ENCODE measurements at regions not wholly inside any gene's neighbourhood (a gene's known extent, or its start where the extent isn't known, plus 50 kb on each side); places are given as distances from the start of the nearest gene placed in this dataset.

DNA sequence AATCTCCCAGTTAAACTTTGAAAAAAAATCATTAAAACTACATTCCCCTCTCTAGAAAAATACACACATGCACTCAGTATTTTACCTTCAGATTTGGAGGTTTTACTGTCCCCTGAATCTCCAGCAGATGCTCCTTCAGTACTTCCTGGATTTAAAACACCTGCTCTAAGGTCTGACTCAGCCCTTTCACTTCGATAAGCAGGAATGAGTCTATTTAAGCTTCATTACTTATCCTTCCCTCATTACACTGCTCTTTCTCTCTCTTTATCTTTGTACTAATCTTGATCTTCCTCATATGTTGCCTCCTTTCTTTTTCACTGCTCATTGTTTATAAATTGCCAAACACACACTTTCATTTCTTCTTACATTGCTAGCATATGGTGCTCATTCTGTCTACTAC is 443.9 kb downstream of the DIPK2A start:
- Mint-ChIP-seq H3K27ac (ENCODE audit: low read depth, unreplicated experiment) (no peak overlapping the region), H3K27me3 (ENCODE audit: insufficient read depth, unreplicated experiment) (no peaks in the 10 kb centered on the region), H3K9me3 (ENCODE audit: unreplicated experiment) (peaks cover 6% of the 10 kb centered on the region), H3K4me3 (ENCODE audit: unreplicated experiment) (no peak overlapping the region), H3K36me3 (ENCODE audit: insufficient read depth, unreplicated experiment) (no peaks in the 10 kb centered on the region), H3K4me1 (ENCODE audit: insufficient read depth, unreplicated experiment) (peaks cover 6% of the 10 kb centered on the region)
- no TSS peak for BruUV-seq (replicated peaks)
- TF ChIP-seq, protein P1, sequence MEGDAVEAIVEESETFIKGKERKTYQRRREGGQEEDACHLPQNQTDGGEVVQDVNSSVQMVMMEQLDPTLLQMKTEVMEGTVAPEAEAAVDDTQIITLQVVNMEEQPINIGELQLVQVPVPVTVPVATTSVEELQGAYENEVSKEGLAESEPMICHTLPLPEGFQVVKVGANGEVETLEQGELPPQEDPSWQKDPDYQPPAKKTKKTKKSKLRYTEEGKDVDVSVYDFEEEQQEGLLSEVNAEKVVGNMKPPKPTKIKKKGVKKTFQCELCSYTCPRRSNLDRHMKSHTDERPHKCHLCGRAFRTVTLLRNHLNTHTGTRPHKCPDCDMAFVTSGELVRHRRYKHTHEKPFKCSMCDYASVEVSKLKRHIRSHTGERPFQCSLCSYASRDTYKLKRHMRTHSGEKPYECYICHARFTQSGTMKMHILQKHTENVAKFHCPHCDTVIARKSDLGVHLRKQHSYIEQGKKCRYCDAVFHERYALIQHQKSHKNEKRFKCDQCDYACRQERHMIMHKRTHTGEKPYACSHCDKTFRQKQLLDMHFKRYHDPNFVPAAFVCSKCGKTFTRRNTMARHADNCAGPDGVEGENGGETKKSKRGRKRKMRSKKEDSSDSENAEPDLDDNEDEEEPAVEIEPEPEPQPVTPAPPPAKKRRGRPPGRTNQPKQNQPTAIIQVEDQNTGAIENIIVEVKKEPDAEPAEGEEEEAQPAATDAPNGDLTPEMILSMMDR (IDR thresholded peaks at IDR 0.05; ENCODE audit: unreplicated experiment): no peak
- intact Hi-C loops (cut with micrococcal nuclease): no loop called here
- CTCF ChIA-PET: no interaction called here
- POLR2A ChIA-PET: no interaction called here
- DNase-seq (ENCODE audit: unreplicated experiment): no peak

DNA sequence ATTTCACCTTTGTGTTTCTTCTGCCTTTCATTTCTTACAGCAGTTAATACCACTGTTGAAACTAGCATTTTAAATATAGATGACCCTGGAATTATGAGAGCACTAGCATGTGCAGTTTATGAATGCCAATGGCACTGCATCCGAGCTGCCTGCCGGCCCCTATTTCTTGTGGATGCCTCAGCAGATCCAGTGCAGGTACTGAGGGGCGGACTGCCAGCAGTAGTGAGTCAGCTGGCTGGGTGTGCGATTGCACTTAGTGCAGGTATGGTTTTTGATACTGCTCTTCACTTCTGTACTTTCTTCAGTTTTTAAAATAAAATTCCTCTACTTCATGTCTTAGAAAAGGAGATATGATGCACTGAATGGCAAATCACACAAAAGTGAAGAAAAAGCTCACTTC is 453.0 kb downstream of the DIPK2A start:
- ChIA-PET CTCF (no interaction called here), POLR2A (no interaction called here)
- no TSS peak for BruUV-seq (replicated peaks)
- TF ChIP-seq, protein P1 (IDR thresholded peaks at IDR 0.05; ENCODE audit: unreplicated experiment): no peak
- intact Hi-C loops (cut with micrococcal nuclease): no loop called here
- no peaks in the 10 kb centered on the region for H3K4me1 Mint-ChIP-seq (ENCODE audit: insufficient read depth, unreplicated experiment)
- no peaks in the 10 kb centered on the region for H3K9me3 Mint-ChIP-seq (ENCODE audit: unreplicated experiment)
- H3K27me3 Mint-ChIP-seq (ENCODE audit: insufficient read depth, unreplicated experiment): no peaks in the 10 kb centered on the region
- H3K36me3 Mint-ChIP-seq (ENCODE audit: insufficient read depth, unreplicated experiment): no peaks in the 10 kb centered on the region
- H3K4me3 Mint-ChIP-seq (ENCODE audit: unreplicated experiment): no peak overlapping the region
- peak; percentile 24 for DNase-seq (ENCODE audit: unreplicated experiment)
- no peak overlapping the region for H3K27ac Mint-ChIP-seq (ENCODE audit: low read depth, unreplicated experiment)

DNA sequence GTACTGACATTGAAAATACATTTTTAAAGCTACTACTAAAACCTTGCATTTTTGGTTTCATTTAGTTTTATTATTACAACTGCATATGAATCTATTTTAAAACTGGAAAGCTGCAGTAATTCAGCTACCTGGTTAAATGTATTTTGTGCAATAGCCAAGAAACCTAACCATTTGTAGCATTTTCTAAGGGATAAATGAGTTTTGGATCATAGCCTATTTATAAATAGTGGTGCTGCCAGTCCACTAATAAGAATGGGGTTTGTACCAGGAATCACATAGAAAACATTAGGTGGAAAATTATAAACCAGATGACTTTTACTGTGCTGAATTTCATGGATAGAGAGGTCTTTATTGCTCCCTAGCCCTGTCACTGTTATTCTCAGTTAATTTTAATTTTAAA is 454.7 kb downstream of the DIPK2A start:
- TF ChIP-seq, protein P1 (IDR thresholded peaks at IDR 0.05; ENCODE audit: unreplicated experiment): no peak
- Mint-ChIP-seq H3K36me3 (ENCODE audit: insufficient read depth, unreplicated experiment) (no peaks in the 10 kb centered on the region), H3K4me3 (ENCODE audit: unreplicated experiment) (no peak overlapping the region), H3K4me1 (ENCODE audit: insufficient read depth, unreplicated experiment) (no peaks in the 10 kb centered on the region), H3K27ac (ENCODE audit: low read depth, unreplicated experiment) (no peak overlapping the region), H3K9me3 (ENCODE audit: unreplicated experiment) (no peaks in the 10 kb centered on the region), H3K27me3 (ENCODE audit: insufficient read depth, unreplicated experiment) (peaks cover 1% of the 10 kb centered on the region)
- CTCF ChIA-PET: no interaction called here
- DNase-seq (ENCODE audit: unreplicated experiment): no peak
- BruUV-seq (replicated peaks): no TSS peak
- POLR2A ChIA-PET: interaction anchor here (0.6 kb wide), 1 partner anchor 1189 kb away, joined by 3 read pairs; no protein-coding TSS in a partner anchor
- intact Hi-C loops (cut with micrococcal nuclease): no loop called here

DNA sequence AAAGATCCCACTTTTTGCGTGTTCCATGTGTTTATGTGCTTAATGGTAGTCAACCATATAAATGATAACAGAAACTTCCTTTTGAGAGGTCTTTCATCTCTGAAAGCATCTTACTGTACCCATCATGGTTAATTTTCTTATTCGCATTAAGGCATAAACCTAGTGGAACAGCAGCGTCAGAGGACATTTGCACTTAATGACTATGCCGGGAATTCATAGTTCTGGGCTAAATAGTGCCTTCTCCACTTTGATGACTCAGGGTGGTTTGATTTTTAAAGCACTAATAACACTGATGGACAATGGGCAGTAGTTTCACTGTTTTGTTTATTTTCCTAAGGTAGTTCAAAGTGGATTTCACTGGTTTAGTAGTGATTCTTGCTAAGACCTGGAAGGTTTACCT is 455.3 kb downstream of the DIPK2A start:
- Mint-ChIP-seq H3K9me3 (ENCODE audit: unreplicated experiment) (no peaks in the 10 kb centered on the region), H3K4me3 (ENCODE audit: unreplicated experiment) (no peak overlapping the region), H3K4me1 (ENCODE audit: insufficient read depth, unreplicated experiment) (no peaks in the 10 kb centered on the region), H3K27me3 (ENCODE audit: insufficient read depth, unreplicated experiment) (peaks cover 7% of the 10 kb centered on the region), H3K27ac (ENCODE audit: low read depth, unreplicated experiment) (no peak overlapping the region), H3K36me3 (ENCODE audit: insufficient read depth, unreplicated experiment) (no peaks in the 10 kb centered on the region)
- intact Hi-C loops (cut with micrococcal nuclease): no loop called here
- BruUV-seq (replicated peaks): no TSS peak
- TF ChIP-seq, protein P1 (IDR thresholded peaks at IDR 0.05; ENCODE audit: unreplicated experiment): no peak
- ChIA-PET CTCF (no interaction called here), POLR2A (no interaction called here)
- no peak for DNase-seq (ENCODE audit: unreplicated experiment)
